GM21737 (cell line): ENCODE measurements at regions not wholly inside any gene's neighbourhood (a gene's known extent, or its start where the extent isn't known, plus 50 kb on each side); places are given as distances from the start of the nearest gene placed in this dataset.

Source experiments
- ATAC-seq: cut with Tn5 transposase; IDR thresholded peaks from one replicate; pipeline ENCODE4 v1.9.1; 2021; ENCODE audit warnings: mild to moderate bottlenecking, moderate library complexity; ENCODE audit not compliant: unreplicated experiment

- no peak for ATAC-seq
Measured at GRCh38 chr2:155830351-155830750, 502.2 kb downstream of the NR4A2 start.

DNA sequence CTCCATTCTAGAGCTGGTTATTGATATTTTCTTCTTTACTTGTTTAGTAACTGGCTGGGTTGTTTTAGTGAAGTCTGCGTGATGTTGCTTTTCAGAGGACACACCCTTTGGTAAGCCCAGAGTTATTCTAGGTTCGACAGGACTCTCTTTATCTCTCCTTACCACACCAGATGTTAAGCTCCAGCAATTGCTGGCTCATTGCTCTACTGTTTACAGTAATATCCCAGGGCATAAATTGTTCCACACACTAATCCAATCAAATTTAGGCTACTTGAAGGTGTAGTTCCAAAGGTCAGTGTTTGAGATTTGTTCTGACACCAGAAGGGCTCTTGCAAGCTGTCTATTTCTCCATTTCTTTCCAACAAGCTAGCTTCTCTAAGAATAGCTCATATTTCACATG, 506.6 kb downstream of the NR4A2 start:
- ATAC-seq, result no peak

- ATAC-seq, result peak; percentile 91
Measured at GRCh38 chr2:155815851-155816250, 516.7 kb downstream of the NR4A2 start.

DNA sequence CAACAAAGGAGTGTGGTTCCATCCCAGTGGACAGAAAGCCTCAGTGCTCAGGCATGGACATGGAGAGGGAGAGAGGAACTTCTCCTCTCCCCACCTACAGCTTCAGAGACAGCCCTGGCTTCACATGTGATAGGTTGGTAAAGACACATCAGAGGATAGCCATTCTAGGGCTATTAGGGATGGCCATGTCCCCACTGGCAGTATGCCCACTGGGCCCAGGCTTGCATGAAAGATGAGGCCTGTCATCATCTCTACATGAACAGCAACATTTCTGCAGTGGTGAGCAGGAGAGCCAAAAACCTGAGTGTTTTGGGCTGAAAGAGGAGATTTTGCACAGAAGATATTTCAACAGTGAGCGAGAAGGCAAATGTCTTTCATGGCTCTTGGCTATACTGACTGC, 517.2 kb downstream of the NR4A2 start:
- ATAC-seq, result no peak

GRCh38 chr2:155810411-155810810, 522.1 kb downstream of the NR4A2 start:
- no peak for ATAC-seq

DNA sequence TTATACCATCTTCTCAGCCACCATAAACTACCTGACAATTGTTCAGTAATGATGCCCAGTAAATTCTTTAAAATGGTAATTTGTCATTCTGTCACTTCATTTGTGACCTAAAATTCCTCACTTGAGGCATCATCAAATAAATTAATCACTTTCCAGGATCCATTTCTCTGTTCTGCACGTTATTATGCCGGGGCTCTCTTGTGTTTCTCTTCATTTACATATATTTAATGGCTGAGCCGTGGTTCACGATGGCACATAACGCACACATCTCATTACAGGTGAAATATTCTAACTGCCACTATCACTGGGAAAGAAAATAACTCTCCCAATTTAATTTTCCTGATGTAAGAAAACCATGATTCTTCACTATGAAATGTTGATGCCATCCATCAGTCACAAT, 529.6 kb downstream of the NR4A2 start:
- ATAC-seq, result no peak

DNA sequence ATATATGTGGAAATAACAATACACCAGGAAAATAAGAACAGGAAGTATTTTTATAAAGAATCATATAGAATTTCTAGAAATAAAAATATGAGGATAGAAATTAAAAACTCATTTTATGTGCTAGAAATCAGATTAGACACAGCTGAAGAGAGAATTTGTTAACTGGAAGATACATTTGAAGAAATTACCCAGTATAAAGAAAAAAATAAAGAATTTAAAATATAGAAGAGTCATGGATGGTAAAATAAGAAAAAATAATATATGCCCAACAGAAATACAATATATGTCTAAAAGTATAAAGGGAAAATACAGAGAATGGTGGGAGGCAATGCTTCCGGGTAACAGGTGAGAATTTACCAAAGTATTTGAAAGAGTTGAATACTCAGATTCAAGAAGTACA, 539.9 kb downstream of the NR4A2 start:
- ATAC-seq, result no peak

DNA sequence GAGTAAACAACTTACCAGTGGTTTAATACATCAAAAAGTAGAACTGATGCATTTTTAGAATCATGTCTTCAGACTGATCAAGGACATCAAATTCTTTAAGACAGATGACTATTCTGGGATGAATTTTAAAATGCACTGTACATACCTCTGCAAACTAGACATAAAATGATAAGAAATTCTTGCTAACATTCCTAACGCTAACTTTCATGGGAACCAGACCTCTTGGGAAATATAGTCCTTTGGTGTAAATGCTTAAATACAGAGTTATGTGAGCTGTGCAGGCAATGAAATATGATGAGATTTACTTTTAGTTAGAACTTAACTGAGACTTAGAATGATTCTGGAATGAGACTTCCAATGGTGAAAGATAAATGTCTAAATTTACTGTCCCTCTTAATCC, 562.0 kb downstream of the NR4A2 start:
- ATAC-seq, result no peak

- ATAC-seq, result no peak
Measured at GRCh38 chr2:155766342-155767115, 566.0 kb downstream of the NR4A2 start.

DNA sequence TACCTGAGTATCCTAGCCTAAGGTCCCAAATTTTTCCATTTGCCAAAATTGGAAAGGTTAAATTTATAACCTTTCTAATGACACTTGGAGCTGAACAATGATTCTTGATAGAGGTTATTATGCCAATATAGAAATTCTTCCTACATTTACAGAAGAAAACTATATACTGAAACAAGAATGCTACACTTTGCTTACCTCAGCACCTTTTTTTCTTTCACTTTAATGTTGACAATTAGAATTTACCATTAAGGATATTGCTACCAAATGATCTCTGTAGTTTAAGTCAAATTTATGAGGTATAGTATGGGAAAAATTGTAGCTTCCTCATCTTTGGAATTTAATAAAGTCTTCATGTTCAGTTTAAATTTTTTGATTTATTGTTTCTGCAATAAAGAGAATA, 577.0 kb downstream of the NR4A2 start:
- no peak for ATAC-seq

- no peak for ATAC-seq
Measured at GRCh38 chr2:155748131-155748530, 584.4 kb downstream of the NR4A2 start.

DNA sequence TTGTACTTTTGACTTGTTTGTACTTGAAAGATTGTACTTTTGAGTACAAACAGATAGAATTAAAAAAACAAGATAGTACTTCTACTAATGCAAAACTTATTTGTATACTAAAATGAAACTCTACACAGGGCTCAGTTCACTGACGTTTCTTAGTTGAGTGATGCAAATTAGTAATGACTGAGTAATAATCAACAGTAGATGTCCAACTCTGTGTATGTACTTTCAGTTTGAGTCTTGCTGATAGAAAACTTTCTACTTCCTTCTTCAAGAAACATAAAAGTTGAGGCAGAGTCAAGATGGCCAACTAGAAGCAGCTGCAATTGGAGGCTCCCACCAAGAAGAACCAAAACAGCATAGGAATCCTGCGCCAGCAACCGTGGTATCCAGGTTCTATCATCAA, 585.0 kb downstream of the NR4A2 start:
- ATAC-seq, result no peak

DNA sequence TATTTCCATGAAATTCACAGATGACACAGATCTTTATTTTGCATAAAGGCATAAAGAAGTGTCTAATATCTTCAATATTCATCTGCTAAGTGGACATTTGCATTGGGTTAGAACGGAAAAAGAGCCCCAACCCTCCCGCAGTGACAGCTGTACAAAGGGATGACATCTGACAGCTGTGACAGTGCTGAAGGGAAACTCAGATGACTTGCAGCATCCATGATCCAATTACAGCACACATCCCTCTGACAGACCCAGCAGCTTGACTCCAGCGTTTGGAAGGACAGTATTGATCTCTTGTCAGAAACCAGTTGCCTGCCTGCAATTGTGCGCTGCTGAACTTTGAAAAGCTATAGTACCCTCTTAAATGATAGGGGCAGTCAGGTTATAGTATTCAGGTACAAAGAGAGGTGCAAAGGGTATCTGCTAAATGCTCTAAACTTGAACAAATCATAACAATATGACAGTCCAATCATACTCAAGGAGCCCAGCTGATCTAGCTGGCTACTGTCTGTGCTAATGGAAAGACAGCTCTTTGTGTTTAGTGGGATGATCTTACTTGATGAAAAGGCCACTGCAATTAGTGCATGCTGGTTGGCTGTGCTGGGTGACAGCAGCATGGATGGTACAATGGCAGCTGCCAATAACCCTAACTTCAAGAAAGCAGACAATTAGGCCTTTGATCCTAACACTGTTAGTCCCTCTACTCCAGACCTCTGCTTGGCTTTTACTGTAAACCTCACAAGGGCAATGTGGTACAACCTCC, 599.2 kb downstream of the NR4A2 start:
- no peak for ATAC-seq

DNA sequence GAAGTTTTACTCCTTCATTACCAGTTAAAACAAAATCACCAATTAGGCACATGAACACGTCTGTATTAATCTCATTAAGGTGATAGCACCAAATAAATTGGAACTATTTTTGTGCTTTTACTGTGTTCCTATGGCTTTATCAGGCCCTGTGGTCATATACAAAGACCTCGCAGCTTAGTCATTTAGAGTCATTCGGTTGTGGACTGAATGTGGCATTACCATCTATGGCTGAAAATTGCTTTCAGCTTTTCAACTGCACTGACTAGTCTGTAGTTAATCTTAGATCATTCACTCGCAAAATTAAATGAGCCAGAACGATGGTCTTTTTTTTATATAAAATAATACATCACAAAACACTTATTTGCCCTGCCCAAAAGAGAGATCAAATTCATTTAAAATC, 601.7 kb downstream of the NR4A2 start:
- no peak for ATAC-seq

- no peak for ATAC-seq
Measured at GRCh38 chr2:155727187-155727895, 605.2 kb downstream of the NR4A2 start.

DNA sequence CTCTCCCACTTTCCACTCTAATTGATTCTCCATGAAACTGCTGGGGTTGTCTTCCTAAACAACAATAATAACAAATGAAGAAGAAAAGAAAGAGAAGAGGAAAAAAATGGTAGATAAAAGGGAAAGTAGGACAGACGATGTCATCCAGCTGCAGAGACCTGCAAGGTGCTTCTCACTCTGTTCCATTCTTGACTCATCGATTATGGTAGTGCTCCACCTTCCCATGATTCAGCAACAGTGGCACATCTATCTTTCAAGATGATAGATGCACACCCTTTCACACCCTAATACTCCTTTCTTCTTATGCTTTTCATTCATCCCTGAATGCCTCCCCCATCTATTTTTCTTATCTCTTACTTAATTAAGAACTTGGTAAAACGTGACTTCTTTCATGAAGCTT, 610.2 kb downstream of the NR4A2 start:
- ATAC-seq, result no peak

GRCh38 chr2:155715705-155716104, 616.8 kb downstream of the NR4A2 start:
- no peak for ATAC-seq

- ATAC-seq, result no peak
Measured at GRCh38 chr2:155714983-155715382, 617.5 kb downstream of the NR4A2 start.

DNA sequence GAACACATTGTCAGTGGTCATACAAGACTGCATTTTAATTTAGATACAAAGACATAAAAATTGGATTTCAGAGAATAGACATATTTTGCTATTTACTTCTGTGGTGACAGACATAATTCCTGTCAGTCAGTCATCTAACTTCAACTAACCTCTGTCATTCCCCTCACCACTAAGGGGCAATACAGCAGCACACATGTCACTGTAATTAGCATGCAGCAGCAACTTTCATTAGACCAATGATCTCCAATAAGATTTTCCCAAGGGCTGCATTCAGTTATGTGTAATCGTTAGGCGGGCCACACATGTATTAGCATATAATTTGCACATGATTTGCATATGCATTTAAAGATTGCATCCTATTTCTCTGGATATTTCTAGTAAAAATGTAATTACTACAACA, 624.5 kb downstream of the NR4A2 start:
- ATAC-seq, result no peak

GRCh38 chr2:155703917-155704316, 628.6 kb downstream of the NR4A2 start:
- ATAC-seq, result no peak

DNA sequence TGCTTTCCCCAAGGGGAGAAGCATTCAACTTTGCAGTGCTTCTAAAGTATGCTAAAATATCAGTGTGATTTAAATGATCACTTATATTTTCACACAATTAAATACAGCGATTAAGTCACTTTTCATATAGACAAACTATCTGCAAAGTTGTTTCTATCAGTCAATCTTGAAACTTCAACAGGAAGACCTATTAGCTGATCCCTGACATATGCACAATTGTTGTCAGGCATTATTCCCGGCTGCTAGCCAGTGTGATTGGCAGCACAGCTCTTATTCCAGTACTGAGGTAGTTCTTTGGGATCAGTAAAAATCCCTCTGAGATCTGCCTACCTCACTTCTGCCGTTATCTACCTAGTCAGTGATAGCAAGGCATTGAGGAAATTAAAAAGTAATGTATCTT, 629.5 kb downstream of the NR4A2 start:
- ATAC-seq, result no peak

- ATAC-seq, result no peak
Measured at GRCh38 chr2:155701721-155702120, 630.8 kb downstream of the NR4A2 start.
